Loucy (cell line): ENCODE measurements at regions not wholly inside any gene's neighbourhood (a gene's known extent, or its start where the extent isn't known, plus 50 kb on each side); places are given as distances from the start of the nearest gene placed in this dataset.

Experiments used
- H2AFZ ChIP-seq: fragments of 200-600 bp; sonication (generic); 2 replicates; pipeline ENCODE4 v1.6.0; 2016; ENCODE audit warnings: antibody characterized with exemption, mild to moderate bottlenecking, low read length, moderate library complexity
- H3F3A ChIP-seq: fragments of 200-600 bp; 2 replicates; pipeline ENCODE4 v1.6.0; 2016; ENCODE audit warnings: antibody characterized with exemption, low read depth, mild to moderate bottlenecking
- H3K27me3 ChIP-seq: fragments of 200-600 bp; sonication (generic); 2 replicates; pipeline ENCODE4 v1.6.1; 2014; ENCODE audit warnings: low read length, mild to moderate bottlenecking; ENCODE audit not compliant: insufficient read depth, poor library complexity, severe bottlenecking
- H3K36me3 ChIP-seq: fragments of 200-600 bp; sonication (generic); 2 replicates; pipeline ENCODE4 v1.6.1; 2016; ENCODE audit warnings: low read length; ENCODE audit not compliant: insufficient read depth
- H3K4me1 ChIP-seq: fragments of 200-600 bp; sonication (generic); 2 replicates; pipeline ENCODE4 v1.5.1; 2014; ENCODE audit warnings: low read length, mild to moderate bottlenecking; ENCODE audit not compliant: insufficient read depth, poor library complexity, severe bottlenecking
- H3K4me2 ChIP-seq: fragments of 200-600 bp; sonication (generic); 2 replicates; pipeline ENCODE4 v1.6.0; 2014; ENCODE audit warnings: antibody characterized with exemption, low read length, low read depth, mild to moderate bottlenecking; ENCODE audit not compliant: poor library complexity, severe bottlenecking
- H3K4me3 ChIP-seq: fragments of 200-600 bp; sonication (generic); 2 replicates; pipeline ENCODE4 v1.5.1; 2014; ENCODE audit warnings: low read length, mild to moderate bottlenecking, mixed read lengths; ENCODE audit not compliant: poor library complexity, severe bottlenecking
- H3K79me2 ChIP-seq: fragments of 200-600 bp; sonication (generic); 2 replicates; pipeline ENCODE4 v1.6.1; 2014; ENCODE audit warnings: low read length; ENCODE audit not compliant: insufficient read depth
- H3K9ac ChIP-seq: fragments of 200-600 bp; sonication (generic); 2 replicates; pipeline ENCODE4 v1.6.0; 2014; ENCODE audit warnings: mild to moderate bottlenecking, low read depth, low read length, moderate library complexity; ENCODE audit not compliant: poor library complexity, severe bottlenecking
- H3K9me2 ChIP-seq: fragments of 200-600 bp; sonication (generic); replicated peaks from 2 replicates; pipeline ENCODE4 v1.6.1; 2016; ENCODE audit warnings: low read depth, low read length, mixed read lengths
- H3K9me3 ChIP-seq: fragments of 200-600 bp; sonication (generic); 2 replicates; pipeline ENCODE4 v1.6.1; 2014; ENCODE audit warnings: mild to moderate bottlenecking, antibody characterized with exemption, low read length, low read depth; ENCODE audit not compliant: insufficient read depth
- H4K20me1 ChIP-seq: fragments of 200-600 bp; sonication (generic); 2 replicates; pipeline ENCODE4 v1.6.0; 2014; ENCODE audit warnings: antibody characterized with exemption, low read length, mild to moderate bottlenecking; ENCODE audit not compliant: insufficient read depth, poor library complexity, severe bottlenecking
- CTCF ChIP-seq: fragments of 200-600 bp; sonication (generic); conservative IDR thresholded peaks from 2 replicates; pipeline ENCODE4 v1.5.1; 2014; ENCODE audit warnings: mild to moderate bottlenecking, antibody characterized with exemption, low read length
- EZH2phosphoT487 ChIP-seq: fragments of 200-600 bp; IDR thresholded peaks from 2 replicates; pipeline ENCODE4 v1.6.1; 2018; ENCODE audit warnings: antibody characterized with exemption, mild to moderate bottlenecking, moderate library complexity, borderline replicate concordance

GRCh38 chr4:159008671-159009070, 94.2 kb upstream of the RAPGEF2 start:
- Histone ChIP-seq H3K4me3 (no peak overlapping the region), H4K20me1 (no peaks in the 10 kb centered on the region), H3F3A (no peaks in the 10 kb centered on the region), H3K9ac (no peak overlapping the region), H3K79me2 (no peaks in the 10 kb centered on the region), H3K36me3 (no peaks in the 10 kb centered on the region), H3K4me1 (peaks cover 4% of the 10 kb centered on the region), H3K4me2 (no peak overlapping the region), H2AFZ (no peak overlapping the region), H3K27me3 (no peaks in the 10 kb centered on the region), H3K9me3 (no peaks in the 10 kb centered on the region), H3K9me2 (no peaks in the 10 kb centered on the region)
- TF ChIP-seq CTCF: no peak
- no peak for TF ChIP-seq EZH2phosphoT487

- Histone ChIP-seq H3K27me3 (no peaks in the 10 kb centered on the region), H3K9me2 (no peaks in the 10 kb centered on the region), H3K9ac (no peak overlapping the region), H3K4me3 (no peak overlapping the region), H3F3A (no peaks in the 10 kb centered on the region), H2AFZ (no peak overlapping the region), H3K4me2 (no peak overlapping the region), H3K36me3 (no peaks in the 10 kb centered on the region), H4K20me1 (no peaks in the 10 kb centered on the region), H3K79me2 (no peaks in the 10 kb centered on the region), H3K4me1 (no peaks in the 10 kb centered on the region), H3K9me3 (no peaks in the 10 kb centered on the region)
- TF ChIP-seq EZH2phosphoT487: no peak
- TF ChIP-seq CTCF: no peak
Measured at GRCh38 chr4:159009521-159009920, 93.4 kb upstream of the RAPGEF2 start.

GRCh38 chr4:159010100-159010499, 92.8 kb upstream of the RAPGEF2 start:
- Histone ChIP-seq H2AFZ (no peak overlapping the region), H3K36me3 (no peaks in the 10 kb centered on the region), H4K20me1 (no peaks in the 10 kb centered on the region), H3K79me2 (no peaks in the 10 kb centered on the region), H3K9ac (no peak overlapping the region), H3K9me3 (no peaks in the 10 kb centered on the region), H3K27me3 (no peaks in the 10 kb centered on the region), H3K4me1 (no peaks in the 10 kb centered on the region), H3K4me3 (no peak overlapping the region), H3K9me2 (no peaks in the 10 kb centered on the region), H3K4me2 (no peak overlapping the region), H3F3A (no peaks in the 10 kb centered on the region)
- TF ChIP-seq CTCF: no peak
- no peak for TF ChIP-seq EZH2phosphoT487
